ENCODE measurements at regions not wholly inside any gene's neighbourhood (a gene's known extent, or its start where the extent isn't known, plus 50 kb on each side); places are given as distances from the start of the nearest gene placed in this dataset.
"Not testable (repeated sequence)": the region's sequence is repeated elsewhere in the genome, so short reads cannot be mapped to it uniquely, and the experiment has no call there.

DNA sequence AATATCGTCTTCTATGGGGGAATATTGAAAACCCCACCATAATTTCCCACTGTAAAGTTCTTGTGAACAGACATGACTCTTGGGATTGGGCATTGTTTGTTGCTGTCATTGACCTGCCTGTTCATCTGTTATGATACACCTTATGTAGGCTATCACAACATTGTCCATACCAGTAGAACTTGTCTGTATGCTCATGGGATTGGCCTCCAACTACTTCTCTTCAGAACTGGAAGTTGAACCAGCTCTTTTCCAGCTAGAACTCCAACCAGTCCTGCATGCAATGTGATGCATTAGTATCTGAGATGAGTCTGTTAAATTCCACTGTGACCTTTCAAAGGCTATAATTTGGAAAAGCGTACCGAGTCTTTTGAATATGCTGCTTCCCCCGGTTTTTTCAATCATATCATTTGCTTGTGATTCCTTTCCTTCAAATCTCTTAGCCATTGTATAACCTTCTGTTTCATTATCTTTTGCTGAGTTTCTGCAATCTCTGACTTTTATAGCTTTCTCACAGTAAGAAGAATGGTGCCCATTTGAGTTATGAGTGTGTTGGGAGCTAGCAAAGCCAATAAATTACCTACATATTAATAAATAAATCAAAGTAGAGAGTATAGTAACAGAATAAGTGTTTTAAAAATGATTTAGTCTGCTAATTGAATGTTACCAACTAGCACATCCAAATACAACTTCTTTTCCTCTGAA, 101.9 kb downstream of the PLK2 start:
- no peak for DNase-seq

DNA sequence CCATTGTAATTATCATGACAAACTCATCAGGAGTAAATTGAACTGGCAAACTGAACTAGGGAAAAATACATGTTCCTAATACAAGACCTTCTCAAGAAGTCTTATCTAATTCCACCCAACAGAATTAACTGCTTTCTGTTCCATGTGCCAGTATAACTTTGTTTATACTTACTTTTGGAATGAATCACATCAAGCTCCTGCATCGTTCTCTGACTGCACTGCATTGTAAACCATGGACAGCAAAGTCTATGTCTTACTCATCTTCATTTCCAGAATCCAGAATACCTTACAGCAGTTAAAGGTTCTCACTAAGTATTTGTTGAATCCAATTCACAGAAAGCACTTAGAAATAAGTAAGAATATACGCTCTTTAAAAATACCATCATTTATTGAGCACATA, 102.8 kb downstream of the PLK2 start:
- no peak for DNase-seq

DNA sequence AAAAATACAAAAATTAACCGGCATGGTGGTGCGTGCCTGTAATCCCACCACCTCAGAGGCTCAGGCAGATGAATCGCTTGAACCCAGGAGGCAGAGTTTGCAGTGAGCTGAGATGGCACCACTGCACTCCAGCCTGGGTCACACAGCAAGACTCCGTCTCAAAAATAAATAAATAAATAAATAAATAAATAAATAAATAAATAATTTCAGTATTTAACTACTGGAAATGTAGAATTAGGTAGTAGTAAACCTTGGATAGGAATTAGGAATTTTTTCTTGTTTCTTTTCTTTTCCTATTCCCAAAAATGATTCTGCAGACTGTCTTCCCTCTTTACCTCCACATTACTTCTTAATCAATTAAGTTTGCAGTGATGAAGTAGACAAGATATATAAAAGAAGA, 103.2 kb downstream of the PLK2 start:
- DNase-seq = no peak

DNA sequence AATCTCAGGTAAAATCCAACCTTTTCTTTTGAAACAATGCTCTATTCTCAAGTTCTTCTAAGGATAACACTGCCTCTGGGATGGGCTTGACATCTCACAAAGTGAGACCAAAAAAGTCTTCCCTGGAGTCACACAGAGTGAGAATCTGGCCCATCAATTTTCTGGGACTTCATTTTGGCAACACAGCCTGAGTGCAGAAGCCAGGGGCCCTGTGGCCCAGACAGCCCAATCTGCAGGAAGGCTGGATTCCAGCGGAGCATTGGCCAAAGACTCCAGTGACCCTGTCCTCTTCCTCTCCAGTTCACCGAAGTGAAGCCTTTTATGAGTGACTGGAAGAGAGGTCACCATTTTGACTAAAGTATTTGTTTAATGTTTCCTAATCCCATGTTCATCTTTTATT, 105.1 kb downstream of the PLK2 start:
- DNase-seq = no peak

DNA sequence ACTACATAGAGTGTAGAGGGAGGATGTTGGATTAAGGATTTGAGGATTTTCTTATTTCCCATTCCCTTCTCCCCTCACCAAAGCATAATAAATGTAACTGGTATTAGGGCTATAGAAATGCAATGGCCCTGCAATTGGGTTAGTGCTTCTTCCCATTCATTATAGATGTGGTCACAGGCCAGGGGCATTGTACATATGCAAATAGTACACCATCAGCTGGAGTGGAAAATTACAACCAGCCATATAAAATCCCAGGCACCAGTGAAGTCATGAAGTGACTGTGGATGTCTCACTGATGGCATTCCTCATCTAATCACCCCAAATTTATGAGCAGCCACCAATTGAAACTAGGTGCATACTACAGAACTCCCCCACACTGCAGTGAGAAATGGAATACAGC, 105.9 kb downstream of the PLK2 start:
- DNase-seq = no peak

DNA sequence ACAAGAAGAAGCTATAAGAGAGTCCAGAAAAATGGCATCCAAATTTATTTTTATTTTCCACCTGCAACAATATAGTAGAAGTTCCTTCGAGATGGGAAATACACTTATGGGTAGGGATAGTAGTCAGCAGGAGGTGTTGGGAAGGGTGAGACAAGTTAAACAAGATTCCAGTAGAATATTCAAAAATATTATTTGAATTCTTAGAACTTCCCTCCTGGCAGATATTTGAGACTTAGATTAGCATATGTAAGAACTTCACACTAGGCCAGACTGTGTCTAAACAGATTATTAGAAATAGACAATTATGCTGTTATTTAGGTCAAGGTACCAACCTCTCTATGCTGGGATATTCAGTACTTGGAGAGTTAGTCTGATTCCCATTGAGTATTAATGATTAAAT, 108.7 kb downstream of the PLK2 start:
- DNase-seq = no peak

DNA sequence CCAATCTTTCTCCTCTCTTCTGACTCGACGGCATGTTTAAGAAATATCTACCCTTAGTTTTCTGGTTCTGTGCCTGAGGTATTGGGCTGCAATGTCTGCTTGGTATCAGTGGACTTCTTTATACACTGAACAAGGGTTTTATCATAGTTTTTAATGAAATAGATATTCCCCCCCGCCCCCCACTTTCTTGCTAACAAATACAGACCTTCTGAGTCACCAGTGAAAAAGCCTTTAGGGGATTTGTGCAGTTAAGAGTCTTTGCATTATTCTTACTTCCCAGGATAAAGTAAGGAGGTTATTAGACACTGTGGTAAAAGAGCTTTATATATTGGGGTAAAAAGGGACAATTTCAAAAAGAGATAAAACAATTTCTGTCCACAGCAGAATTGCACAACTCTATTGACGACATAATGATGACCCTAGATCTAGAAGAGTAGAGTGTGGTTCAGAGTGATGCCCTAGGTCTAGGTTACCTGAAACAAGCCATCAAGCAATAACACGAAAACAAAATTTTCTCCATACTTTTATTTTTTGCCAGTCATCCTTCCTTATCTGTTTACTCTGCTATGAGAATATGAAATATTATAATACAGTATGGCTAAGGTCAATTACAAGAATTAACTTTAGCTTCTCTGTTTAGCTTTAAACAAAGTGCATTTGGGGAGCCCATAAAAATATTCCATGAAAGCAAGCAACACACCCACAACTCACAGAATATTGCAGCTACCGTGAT, 110.7 kb downstream of the PLK2 start:
- no peak for DNase-seq

DNA sequence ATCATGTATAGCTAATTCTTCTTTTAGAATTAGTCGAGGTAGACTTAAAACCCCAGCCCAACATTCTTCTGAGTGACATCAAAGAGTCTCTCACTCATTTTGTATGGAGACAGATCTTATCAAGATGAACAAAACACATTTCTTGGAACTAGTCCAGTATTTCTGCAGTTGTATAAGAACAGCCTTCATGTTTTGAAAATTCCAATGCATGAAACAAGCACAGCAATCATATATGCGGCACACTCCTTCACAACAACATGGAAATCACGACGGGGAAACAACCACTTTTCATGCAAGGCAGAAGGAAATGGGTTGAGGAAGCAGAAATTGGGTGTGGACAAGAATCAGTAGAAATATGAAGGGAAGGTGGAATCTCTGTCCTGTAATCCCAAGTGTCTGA, 113.8 kb downstream of the PLK2 start:
- DNase-seq = no peak

DNA sequence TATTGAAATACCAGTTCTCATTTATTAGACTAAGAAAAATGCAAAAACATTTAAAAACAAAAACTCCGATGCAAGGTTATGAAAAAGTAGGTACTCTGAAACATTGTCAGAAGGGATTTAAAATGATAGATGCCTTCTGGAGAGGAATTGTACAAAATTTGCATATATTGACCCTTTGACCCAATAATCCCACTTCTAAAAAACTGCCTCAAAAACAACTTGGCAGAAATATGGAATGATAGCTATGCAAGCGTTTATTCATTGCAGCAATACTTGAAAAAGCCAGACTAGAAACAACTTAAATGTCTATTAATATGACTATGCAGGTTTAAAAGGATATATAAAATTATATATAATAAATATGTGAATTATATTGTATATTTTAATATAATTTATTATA, 118.4 kb downstream of the PLK2 start:
- DNase-seq = no peak

DNA sequence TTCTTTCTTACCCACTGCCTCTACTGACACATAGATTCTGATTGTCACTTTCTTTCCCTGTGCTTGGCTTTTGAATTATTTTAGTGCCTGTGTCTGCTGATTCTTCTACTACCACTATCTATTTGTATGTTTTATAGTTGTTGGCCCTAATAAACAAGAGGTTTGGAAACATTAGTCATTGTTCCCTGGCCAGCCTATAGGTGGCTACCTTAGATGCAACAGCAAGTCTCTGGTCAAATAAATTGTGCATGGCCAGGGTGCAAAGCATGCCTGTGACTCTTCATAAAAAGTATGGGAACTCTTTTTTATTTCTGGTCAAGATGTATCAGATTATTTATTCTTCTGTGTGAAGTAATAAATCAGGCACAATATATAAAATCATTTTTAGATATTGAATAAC, 124.4 kb downstream of the PLK2 start:
- DNase-seq = no peak

DNA sequence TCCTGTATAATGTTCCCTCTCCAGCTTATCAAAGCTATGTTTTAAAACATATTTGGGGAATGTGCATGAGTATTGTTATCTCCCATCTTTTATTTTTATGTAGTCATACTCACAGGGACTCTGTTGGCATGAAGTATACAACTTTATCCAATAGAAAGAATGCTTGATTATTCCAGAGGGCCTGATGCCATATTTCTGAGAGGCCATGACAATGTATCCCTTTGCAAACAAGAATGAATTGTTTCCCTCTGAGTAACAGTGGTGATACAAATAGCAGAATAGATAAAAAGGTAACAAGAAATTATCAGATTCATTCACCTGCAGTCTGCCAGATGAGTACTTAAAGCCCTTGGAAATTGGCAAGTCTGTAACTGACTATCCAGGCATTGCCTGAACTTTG, 125.9 kb downstream of the PLK2 start:
- no peak for DNase-seq

DNA sequence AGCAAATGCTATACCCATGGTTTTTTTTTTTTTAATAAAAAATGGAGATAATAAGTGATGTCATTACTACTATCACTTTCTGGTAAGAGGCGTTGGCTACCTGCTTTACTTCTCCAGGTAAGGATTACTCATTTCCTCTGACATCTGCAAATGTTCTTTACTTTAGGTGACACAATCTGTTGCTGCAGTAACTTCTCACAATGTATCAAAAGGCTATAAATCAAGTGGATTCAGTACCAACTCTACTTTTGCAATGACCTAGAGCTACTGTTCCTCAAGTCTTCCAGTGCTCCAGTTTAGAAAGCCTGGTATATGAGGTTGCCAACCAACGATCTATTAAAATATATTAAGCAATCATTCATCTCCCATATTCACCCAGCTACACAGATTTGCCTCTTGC, 129.1 kb downstream of the PLK2 start:
- no peak for DNase-seq

DNA sequence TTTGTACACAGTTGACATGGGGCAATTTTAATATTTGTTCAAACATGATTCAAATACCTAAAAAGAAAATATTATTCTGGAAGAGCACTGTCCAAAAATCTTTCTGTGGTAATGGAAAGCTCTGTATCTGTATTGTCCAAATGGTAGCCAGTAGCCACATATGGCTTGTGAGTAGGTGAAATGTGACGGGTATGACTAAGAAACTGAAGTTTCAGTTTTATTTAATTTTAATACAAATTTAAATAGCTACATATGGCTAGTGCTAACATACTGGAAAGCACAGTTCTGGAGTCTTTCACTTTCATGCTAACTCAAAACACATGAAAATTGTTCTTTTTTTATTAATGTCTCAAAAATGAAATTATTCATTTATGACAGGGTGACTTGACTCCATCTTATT, 132.6 kb downstream of the PLK2 start:
- no peak for DNase-seq

DNA sequence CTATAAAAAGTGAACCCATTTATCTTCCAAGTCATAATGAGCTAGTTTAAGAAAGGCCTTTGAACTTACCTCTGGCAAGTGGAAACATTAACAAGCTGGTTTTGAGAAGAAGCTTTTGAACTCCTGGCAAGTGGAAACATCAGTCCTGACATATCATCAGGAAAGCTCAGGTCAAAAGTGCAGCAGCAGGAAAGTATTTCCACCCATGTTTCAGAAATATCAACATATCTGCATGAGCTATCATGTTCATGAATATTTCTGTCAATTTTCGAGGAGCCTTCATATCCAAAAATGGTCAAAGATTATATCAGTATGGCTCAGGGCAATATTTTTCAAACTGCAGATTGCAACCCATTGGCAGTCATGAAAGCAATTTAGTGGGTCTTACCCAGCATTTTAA, 133.9 kb downstream of the PLK2 start:
- no peak for DNase-seq

DNA sequence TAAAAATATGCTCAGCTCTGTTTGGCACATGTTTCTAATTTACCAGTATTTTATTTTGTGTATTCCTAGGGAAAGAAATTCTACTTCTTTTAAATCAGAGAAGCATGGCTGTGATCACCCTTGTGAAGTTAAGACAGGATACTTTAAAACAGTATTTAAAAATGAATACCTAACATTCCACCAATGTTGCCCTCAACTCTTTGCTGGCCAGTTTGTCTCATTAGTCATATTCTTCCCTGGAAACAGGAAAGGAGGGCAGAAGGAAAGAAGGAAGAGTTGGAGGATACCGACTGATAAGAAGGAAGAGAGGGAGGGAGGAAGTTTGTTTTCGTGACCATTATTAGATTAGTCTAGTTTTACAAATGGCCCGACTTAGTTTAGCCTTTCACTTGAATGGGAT, 137.4 kb downstream of the PLK2 start:
- DNase-seq = no peak

DNA sequence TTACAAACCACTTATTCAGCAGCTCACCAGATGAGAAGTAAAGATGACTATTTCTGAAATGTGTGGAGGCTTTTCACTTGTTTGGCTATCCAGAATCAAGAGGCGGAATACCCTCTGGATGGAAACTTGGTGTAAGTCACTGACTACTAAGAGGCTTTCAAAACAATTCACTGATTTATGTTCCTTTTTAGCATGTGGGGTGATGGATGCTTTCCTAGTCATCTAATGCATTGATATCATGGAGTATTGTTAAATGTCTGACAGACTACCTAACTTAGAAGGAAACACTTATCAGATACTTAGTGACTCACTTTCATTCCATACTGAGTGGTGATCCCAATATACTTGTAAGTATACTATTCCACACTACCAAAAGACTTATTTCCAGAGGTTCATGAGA, 141.4 kb downstream of the PLK2 start:
- no peak for DNase-seq

DNA sequence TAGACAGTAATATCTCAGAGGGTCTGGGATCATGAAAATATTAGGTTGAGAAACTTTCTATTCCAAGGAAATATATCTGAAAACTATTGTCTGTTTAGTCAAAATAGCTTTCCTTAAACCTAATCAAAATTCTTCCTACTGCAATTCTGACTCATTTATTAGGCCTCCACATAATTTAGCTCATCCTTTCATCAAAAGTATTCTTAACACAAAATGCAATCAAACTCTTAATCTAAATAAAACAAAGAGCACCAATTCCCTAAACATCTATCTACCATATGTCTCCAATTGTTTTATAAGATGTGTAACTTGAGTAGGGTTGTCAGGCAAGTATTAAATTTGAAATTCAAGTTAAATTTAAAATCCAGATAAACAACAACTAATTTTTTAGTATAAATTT, 142.1 kb downstream of the PLK2 start:
- DNase-seq = no peak

DNA sequence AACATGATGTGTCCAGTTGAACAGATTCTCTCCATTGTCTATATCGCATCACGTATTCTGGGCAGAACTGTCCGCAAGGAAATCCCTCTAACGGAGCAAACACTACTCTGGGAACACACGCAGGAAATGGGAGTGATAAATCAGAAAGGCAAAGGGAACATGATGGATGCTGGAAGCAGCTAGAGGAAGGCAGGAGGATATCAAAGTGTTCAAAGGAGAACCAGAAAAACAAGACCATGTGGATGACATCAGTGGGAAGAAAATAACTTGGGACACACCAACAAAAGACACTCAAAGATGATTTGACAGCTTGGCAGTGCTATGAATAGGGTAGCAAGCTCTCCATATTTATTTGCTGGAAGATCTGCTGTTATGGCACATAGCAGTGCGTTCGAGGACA, 142.9 kb downstream of the PLK2 start:
- DNase-seq = no peak

DNA sequence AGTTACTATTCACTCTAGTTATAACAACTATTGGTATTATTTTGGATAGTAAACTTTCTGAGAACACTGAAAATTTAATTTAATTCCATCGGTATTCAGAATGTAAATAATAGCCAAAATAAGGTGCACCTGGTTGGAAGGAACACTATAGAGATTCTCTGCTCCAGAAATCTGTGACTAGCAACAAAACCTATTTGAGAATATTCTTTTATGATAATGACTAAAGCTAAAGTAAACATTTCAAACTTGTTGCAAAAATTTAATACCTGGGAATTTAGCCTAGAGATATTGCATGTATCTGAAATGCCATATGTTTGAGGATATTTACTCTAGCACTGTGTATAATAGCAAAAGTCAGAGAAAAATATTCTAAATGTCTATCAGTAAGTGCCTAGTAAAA, 144.1 kb downstream of the PLK2 start:
- no peak for DNase-seq

DNA sequence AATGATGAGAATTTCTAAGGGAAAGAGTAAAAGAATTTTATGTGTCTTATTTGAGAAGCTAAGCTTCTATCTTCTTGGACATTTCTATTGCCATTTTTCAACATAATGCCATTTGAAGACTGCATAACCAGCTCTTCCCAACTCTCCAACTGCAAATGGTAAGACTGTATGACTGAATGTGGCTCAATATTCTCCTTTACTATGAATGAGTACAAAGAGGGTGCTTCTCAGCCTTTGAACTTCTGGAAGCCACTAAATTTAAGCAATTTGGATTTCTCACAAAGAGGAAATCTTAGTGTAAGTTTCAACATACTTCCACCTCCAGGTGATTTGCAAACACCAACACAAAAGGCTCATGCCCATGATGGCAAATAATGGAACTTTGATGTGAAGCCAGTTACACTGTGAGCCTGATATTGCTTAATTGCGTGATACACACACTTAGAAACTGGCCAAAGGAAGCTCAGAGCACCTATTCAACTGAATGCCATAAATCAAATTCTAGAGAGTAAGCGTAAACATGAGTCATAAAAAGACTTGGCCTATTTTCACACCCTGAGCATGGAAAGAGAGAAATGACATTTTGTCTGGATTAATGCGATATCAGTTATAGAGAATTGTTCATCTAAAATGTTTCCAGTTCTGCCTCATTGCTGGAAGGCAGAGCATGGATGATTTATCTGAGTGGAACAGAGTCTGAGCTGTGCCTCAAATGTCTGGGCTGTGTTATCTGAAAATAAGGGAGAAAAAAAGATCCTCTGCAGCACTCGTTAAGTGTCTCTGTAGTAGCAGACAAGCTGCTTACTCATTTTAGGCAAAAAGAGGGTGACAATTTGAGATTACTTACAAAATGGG, 145.3 kb downstream of the PLK2 start:
- no peak for DNase-seq

DNA sequence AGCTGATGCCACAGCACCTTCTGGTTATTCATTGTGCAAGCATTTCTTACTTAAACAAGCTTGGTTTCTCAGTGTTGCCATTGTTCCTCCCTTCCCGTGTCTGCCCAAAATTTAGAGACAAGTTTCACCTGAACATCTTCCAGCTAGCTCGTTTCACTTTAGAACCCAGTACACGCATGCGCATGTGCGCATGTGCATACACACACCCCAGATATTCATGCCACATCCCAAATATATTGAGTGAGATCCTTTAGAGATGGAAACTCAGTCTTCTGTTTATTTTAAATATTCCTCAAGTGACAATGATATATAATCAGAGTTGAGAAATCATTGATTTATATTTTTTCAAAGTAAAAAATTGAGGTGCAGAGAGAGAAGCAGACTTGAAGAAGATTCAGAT, 147.6 kb downstream of the PLK2 start:
- no peak for DNase-seq

DNA sequence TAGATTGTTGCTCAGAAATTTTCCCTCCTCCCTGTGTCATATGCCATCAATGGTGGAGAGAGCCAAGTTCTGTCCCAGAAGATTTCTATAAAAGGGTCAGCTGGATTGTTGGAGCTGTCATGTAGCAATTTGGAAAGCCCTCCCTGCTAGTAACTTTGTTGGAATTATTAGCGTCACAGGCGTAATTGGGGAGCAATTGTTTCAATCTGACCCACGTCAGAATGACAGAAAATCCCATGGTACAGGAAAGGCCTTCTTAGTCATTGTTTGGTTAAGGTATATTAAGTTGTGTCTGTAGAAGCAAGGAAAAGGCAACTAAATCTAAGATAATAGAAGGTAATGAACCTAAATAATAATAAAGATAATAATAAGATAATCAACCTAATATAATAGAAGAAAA, 148.4 kb downstream of the PLK2 start:
- no peak for DNase-seq

DNA sequence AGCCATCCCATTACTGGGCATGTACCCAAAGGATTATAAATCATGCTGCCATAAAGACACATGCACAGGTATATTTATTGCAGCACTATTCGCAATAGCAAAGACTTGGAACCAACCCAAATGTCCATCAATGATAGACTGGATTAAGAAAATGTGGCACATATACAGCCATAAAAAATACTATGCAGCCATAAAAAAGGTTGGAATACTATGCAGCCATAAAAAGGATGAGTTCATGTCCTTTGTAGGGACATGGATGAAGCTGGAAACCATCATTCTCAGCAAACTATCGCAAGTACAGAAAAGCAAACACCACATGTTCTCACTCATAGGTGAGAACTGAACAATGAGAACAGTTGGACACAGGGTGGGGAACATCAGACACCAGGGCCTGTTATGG, 151.5 kb downstream of the PLK2 start:
- not testable (repeated sequence) for DNase-seq
